ENCODE measurements at regions not wholly inside any gene's neighbourhood (a gene's known extent, or its start where the extent isn't known, plus 50 kb on each side); places are given as distances from the start of the nearest gene placed in this dataset.

- Histone ChIP-seq H3K9me3 (ENCODE audit: control insufficient read depth in 4 of 4, low read length in 3 of 4) (no peaks in the 10 kb centered on the region), H3K27me3 (ENCODE audit: control insufficient read depth in 4 of 4, insufficient read depth in 4 of 4, low read length in 3 of 4) (no peaks in the 10 kb centered on the region), H3K4me1 (ENCODE audit: control insufficient read depth in 4 of 4, insufficient read depth in 4 of 4, low read length in 3 of 4) (no peaks in the 10 kb centered on the region), H3K4me3 (ENCODE audit: low read depth in 1 of 3, low read length in 3 of 3) (no peak overlapping the region), H3K36me3 (ENCODE audit: control insufficient read depth in 4 of 4, insufficient read depth in 3 of 4, low read depth in 1 of 4, low read length in 3 of 4) (no peaks in the 10 kb centered on the region), H3K27ac (ENCODE audit: low read depth in 1 of 2, low read length in 2 of 2) (no peak overlapping the region), H3K9ac (ENCODE audit: low read depth in 1 of 2, low read length in 2 of 2) (no peak overlapping the region)
- no peak for DNase-seq (ENCODE audit: low spot score)
- TF ChIP-seq TAF1 (conservative IDR thresholded peaks at IDR 0.05) (no peak), YY1 (IDR thresholded peaks at IDR 0.05) (no peak), FOXA1 (IDR thresholded peaks at IDR 0.05) (no peak)
Observed at GRCh38 chr11:79525257-79525656, 84.4 kb upstream of the TENM4 start.

GRCh38 chr11:79522626-79523025 is 81.8 kb upstream of the TENM4 start:
- DNase-seq (ENCODE audit: low spot score), result no peak
- no peaks in the 10 kb centered on the region for H3K27me3 ChIP-seq (ENCODE audit: control insufficient read depth in 4 of 4, insufficient read depth in 4 of 4, low read length in 3 of 4)

GRCh38 chr11:79520086-79520485 is 79.3 kb upstream of the TENM4 start:
- Histone ChIP-seq H3K9me3 (ENCODE audit: control insufficient read depth in 4 of 4, low read length in 3 of 4) (peaks cover 0 to 1% (median 0%) of the 10 kb centered on the region in 4 donors), H3K4me1 (ENCODE audit: control insufficient read depth in 4 of 4, insufficient read depth in 4 of 4, low read length in 3 of 4) (no peaks in the 10 kb centered on the region), H3K4me3 (ENCODE audit: low read depth in 1 of 3, low read length in 3 of 3) (no peak overlapping the region), H3K9ac (ENCODE audit: low read depth in 1 of 2, low read length in 2 of 2) (no peak overlapping the region), H3K27me3 (ENCODE audit: control insufficient read depth in 4 of 4, insufficient read depth in 4 of 4, low read length in 3 of 4) (no peaks in the 10 kb centered on the region), H3K27ac (ENCODE audit: low read depth in 1 of 2, low read length in 2 of 2) (no peak overlapping the region), H3K36me3 (ENCODE audit: control insufficient read depth in 4 of 4, insufficient read depth in 3 of 4, low read depth in 1 of 4, low read length in 3 of 4) (no peaks in the 10 kb centered on the region)
- no peak for TF ChIP-seq RAD21 (IDR thresholded peaks at IDR 0.05)
- TF ChIP-seq MAX (IDR thresholded peaks at IDR 0.05), result no peak
- TF ChIP-seq NR2F2 (IDR thresholded peaks at IDR 0.05), result no peak
- TF ChIP-seq RXRA (IDR thresholded peaks at IDR 0.05), result no peak
- no peak for TF ChIP-seq TAF1 (conservative IDR thresholded peaks at IDR 0.05)
- TF ChIP-seq HNF4G (IDR thresholded peaks at IDR 0.05), result no peak
- no peak for TF ChIP-seq YY1 (IDR thresholded peaks at IDR 0.05)
- no peak for TF ChIP-seq JUND (IDR thresholded peaks at IDR 0.05)
- no peak for TF ChIP-seq SP1 (IDR thresholded peaks at IDR 0.05)
- TF ChIP-seq REST (IDR thresholded peaks at IDR 0.05), result no peak
- TF ChIP-seq GABPA (IDR thresholded peaks at IDR 0.05 in 1 of 2, conservative IDR thresholded peaks at IDR 0.05 in 1 of 2), result no peak
- no peak for TF ChIP-seq ATF3 (IDR thresholded peaks at IDR 0.05)
- no peak for TF ChIP-seq HNF4A (conservative IDR thresholded peaks at IDR 0.05)
- DNase-seq (ENCODE audit: low spot score), result no peak
- 92% methylated on average over 5 of the region's 5 CpGs for WGBS

More at GRCh38 chr11:79522626-79523025, 81.8 kb upstream of the TENM4 start:
- 94% methylated on average over 1 of the region's 1 CpG for WGBS
- Histone ChIP-seq H3K4me1 (ENCODE audit: control insufficient read depth in 4 of 4, insufficient read depth in 4 of 4, low read length in 3 of 4) (no peaks in the 10 kb centered on the region), H3K36me3 (ENCODE audit: control insufficient read depth in 4 of 4, insufficient read depth in 3 of 4, low read depth in 1 of 4, low read length in 3 of 4) (no peaks in the 10 kb centered on the region), H3K4me3 (ENCODE audit: low read depth in 1 of 3, low read length in 3 of 3) (no peak overlapping the region), H3K27ac (ENCODE audit: low read depth in 1 of 2, low read length in 2 of 2) (no peak overlapping the region), H3K9ac (ENCODE audit: low read depth in 1 of 2, low read length in 2 of 2) (no peak overlapping the region), H3K9me3 (ENCODE audit: control insufficient read depth in 4 of 4, low read length in 3 of 4) (no peaks in the 10 kb centered on the region)
- TF ChIP-seq GABPA (IDR thresholded peaks at IDR 0.05 in 1 of 2, conservative IDR thresholded peaks at IDR 0.05 in 1 of 2) (no peak), YY1 (IDR thresholded peaks at IDR 0.05) (no peak), MAX (IDR thresholded peaks at IDR 0.05) (no peak), TAF1 (conservative IDR thresholded peaks at IDR 0.05) (no peak), NR2F2 (IDR thresholded peaks at IDR 0.05) (no peak), FOXA1 (IDR thresholded peaks at IDR 0.05) (no peak), SP1 (IDR thresholded peaks at IDR 0.05) (no peak), ATF3 (IDR thresholded peaks at IDR 0.05) (no peak)

Measured in liver (tissue), 7 donors.